Activated CD4-positive, alpha-beta T cell treated with anti-CD3 and anti-CD28 coated beads, Interleukin-10, Interleukin-2, amounts not matched to agents 100 ng/mL and 50 ng/mL, durations not matched to agents 16 hours and 8 hours (primary cell): ENCODE measurements at regions not wholly inside any gene's neighbourhood (a gene's known extent, or its start where the extent isn't known, plus 50 kb on each side); places are given as distances from the start of the nearest gene placed in this dataset.

Experiments
- DNase-seq: peaks from one replicate; pipeline ENCODE4 v3.0.0-alpha.2; 2020

DNA sequence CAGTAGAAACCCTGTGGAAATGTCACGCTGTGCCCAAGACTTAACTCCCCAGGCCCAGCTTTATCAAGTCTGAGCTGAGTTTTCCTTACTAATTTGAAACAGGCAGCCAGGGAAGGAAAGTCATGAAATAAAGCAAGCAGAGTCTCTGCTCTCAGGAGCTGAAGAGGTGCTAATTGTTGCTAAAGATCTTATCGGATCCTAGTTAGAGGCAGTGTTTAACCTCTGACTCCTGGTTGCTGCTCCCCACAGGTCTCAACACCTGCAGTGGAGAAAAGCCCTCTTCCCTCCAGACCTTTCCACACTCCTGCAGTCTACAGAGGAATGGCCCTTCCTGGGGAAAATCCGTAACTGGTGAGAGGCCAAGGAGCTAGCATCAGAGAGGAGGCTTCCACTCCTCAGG is 628.2 kb downstream of the NTRK3 start:
- DNase-seq = no peak

DNA sequence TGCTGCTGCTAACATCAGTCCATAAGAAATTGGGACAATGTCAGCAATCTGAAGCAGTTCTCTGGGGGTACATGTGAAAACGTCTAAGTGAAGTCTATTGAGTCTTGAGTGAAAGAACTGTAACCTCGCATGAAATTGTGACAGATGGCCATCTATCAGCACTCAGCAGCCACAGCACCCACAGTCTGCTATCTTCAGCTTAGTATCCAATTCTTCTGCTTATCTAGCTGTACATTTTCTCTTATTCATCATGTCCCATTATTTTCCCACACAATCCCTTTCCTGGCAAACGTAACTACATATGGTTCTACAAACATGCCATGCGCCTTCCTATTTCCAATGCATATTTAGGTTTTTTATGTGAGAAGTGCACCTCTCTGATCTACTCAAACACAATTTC is 629.7 kb downstream of the NTRK3 start:
- no peak for DNase-seq

DNA sequence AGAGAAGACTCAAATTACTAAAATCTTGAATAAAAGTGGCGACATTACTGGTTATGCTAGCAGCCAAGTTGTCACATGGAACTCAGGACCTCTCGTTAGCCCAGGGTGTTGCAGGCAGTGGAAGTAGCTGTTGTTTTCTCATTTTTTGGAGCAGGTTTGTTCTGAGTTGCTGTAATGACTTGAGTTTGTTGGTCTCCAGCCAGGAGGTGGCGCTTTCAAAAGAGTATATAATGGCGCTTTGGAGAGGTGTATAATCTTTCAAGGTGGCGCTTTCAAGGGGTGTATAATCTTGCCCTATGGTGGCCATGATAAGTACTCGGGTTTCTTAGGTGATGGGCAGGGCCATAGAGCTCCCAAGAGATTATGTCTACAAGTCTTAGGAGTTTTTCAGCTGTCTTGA is 632.7 kb downstream of the NTRK3 start:
- peak; percentile 13 for DNase-seq

DNA sequence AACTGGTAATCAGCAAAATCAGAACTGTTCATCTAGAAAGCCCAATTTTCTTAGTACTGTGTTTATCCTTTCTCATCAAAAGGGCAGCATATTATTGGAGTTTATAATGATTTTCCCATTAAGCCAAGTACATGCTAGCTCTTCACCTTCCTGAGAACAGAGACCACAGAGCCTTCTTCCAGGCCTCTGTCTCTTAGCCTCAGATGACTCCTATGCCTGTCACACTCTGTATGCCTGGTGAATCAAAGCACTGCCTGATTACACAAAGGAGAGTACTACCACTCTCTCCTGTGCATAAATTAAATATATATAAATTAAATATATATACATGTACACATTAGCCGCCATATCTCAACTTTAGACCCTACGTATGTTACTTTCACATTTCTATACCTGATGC is 636.1 kb downstream of the NTRK3 start:
- DNase-seq = no peak

DNA sequence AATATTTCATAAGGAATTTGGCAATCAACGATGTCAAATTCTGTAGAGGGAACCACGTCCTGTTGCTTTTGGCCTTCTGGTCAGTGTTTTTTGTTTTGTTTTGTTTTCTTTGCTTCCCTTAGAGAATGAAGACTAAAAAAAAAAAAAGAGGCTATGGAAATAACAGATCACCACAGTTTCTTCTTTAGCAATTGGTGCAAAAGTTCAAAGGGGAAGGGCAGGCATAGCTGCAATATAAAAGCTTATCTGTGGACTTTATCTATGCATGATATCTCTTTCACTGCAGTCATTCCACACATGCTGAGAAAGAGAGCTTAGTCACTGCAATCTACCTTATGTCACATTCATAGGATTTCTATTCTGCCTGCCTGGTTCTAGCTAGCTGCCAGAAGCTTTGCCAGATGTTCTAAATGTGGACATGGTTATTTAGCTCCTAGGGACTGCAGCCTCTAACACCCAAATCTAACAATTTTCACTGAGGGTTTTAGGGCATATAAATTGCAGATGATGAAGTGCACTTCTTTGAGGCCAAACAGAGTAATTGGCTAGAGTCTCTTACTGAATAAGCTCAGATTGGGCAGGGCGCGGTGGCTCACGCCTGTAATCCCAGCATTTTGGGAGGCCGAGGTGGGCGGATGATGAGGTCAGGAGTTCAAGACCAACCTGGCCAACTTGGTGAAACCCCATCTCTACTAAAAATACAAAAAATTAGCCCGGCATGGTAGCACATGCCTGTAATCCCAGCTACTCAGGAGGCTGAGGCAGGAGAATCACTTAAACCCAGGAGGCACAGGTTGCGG is 637.2 kb downstream of the NTRK3 start:
- DNase-seq = no peak

DNA sequence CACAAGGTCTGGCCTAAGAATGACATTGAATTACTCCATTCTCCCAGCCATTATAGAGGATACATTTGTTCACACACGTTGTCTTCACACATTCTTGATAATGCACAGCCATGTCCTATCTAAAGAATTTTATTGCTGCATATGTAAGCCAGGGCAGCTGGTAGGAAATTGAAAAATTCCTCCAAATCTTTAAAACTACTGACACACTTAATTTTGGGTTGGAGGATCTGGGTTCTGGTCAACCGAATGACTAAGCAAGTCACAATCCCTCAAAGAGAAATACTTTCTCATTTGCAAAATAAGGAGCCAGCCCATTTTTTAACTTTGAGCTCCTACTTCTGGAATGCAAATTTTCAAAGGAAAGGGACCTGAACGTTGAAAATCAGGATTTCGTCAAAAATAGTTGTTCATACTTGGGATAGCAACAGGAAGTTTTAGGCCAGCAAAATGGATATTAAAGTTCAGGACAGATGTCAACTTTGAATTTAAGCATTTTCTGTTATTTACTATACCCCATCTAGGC is 638.3 kb downstream of the NTRK3 start:
- no peak for DNase-seq

DNA sequence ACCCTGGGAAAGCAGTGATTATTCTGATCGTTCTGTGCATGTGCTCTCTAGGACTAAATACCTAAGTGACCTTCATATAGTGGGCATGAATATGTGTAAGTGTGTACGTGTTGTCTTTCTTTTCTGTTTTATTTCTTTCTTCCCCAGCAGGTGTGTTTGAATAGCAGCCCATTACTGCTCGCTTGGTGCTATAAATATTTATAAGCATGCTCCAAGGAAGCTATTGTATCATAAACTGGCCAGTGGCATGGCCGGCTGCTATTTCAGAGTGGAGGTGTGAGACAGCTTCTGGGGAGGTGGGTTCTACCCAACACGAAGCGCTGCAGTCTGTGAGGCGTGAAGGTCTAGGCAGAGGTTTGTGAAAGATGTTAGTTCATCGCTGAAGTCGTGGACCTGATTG is 641.8 kb downstream of the NTRK3 start:
- DNase-seq = no peak

DNA sequence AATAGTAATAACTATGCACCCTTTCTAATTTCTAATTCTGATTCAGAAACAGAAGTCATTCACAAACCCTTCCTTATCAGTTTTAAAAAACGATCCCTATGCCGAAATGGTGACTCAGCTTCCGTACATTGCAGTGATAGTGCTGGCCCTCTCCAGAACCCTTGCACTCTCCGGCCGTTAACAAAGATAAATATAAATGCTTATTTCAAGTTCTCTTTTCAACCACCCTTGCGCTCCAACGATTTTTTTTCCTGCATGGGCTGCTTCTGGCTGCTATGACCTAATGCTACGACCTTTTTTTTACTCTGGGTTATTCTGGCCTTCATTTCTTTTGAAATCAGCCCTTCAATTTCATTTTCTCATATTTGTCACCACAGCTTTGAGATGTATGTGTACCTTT is 646.2 kb downstream of the NTRK3 start:
- DNase-seq = no peak

DNA sequence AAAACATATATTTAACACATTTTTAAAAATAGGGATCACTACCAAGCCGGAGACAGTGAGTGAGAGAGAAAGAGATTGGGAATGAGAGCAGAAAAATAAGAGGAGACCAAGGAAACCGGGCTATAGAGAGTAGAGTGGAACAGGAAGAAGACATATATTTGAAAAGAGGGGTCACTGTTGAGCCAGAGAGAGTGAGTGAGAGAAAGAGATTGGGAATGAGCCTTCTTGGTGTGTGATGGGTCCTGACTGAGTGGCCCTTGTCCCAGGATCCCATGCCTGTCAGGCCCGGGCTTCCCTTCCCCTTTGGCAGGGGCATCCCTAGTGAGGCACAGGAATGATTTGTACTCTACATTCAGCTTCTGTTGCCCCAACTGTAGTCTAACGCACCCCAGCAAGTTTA is 646.6 kb downstream of the NTRK3 start:
- DNase-seq = no peak

DNA sequence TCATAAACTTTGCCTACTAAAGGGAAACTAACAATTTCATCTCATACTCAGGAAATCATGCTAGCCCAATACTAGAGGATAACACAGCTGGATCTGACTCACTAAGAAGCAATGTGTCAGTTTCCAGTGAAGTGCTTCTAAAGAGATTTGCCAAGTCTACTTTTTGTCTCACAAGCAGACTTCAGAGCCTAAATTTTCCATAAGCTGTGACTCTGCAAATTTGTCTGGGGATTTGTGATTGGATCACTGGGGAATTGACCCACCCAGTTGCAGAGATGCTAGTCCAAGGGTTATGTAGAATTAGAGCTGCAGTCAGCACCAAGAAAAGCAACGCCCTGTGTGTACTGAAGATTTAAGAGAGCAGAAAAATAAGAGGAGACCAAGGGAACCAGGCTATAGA is 647.1 kb downstream of the NTRK3 start:
- no peak for DNase-seq

DNA sequence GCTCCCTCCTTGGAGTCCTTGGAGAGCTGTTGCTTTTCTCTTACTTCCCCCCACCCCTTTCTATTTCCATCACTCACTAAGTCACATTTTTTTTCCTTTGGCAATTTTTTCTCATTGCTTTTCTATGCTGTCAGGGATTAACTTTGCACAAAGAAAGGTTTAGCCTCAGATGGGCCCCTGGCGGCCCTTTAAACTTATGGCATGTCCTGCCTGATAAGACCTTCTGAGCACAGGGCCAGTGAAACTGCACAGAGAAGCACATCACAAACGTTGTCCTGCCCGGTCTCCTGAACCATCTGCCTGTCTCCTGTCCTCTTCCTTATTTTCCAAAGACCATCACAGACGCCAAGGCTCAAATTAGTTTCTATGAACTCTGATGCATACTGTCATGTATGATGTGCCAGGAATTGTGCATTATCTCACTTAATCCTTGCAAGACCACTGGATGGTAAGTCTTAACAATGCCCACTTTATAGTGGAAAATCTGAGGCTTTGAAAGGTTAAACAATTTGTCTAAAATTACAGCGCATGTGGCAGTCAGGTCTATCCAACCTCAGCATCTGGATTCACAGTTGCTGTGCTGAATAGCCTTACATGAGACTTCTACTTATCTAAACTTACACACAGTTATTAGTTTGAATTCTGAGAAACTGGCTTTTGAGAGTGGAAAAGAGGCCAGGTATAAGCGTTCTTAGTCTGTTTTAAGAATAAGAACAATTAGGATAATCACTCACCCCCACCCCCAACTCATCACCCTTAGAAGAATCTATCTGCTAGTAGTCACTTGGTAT is 648.1 kb downstream of the NTRK3 start:
- DNase-seq = no peak

DNA sequence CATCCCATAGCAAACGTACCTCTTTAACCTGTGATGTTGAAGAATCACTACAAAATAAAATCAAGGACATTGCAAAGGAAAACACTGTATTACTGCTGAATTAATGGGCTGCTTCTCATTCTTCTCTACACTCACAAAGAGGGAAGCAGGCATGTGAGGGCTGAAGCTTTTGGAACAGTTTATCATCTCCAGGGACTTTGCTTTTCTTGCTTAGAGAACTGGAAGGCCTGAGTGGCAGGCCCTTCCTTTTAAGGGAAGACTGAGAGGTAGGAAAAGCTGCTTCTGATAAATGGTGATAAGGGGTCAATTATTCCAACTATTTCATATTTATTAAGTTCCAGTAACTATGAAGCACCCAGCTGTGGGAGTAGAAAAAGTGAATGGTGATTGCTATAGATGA is 649.6 kb downstream of the NTRK3 start:
- no peak for DNase-seq

DNA sequence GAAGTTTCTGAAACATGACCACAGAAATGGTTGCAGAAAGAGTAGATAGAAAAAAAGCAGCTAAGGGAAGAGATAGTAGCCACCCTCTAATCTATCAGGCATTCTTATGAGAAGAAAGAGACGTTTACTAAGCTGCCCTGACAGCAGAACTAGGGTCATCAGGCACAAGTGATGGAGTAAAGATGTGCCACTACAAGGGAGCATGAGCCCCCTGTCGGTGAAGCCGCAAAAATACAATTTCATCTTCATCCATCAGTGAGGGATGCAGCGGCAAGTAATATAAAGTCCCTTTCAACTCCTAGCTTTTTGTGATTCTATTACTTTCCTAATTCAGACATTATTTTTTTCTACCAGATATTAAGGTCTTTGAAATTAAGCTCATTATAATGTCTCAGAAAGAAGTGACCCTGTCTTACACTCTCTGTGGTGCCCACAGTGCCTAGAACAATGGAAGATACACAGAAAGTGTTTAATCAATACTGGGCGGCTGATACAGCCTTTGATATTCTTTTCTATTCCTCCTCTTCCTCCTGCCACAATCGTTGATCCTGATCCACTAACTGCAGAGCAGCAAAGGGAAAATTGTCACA is 651.6 kb downstream of the NTRK3 start:
- DNase-seq = peak; percentile 19

DNA sequence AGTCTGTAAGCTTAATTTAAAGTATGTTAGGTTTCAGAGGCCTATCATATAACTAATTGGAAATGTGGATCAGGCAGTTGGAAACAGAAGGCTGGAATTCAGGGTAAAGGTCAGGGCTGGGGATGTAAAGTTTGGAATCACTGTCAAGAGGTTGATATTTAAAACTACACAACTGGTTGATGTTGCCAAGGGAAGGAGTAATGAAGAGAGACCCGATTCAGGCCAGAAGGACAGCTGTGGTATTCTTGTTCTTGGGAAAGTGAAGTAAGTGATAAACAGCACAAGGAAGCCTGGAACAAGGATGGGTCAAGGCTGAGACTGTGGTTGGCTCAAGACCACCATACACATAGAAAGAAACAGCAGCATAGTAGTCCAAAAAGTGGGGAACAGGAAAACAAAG is 654.2 kb downstream of the NTRK3 start:
- DNase-seq = no peak

DNA sequence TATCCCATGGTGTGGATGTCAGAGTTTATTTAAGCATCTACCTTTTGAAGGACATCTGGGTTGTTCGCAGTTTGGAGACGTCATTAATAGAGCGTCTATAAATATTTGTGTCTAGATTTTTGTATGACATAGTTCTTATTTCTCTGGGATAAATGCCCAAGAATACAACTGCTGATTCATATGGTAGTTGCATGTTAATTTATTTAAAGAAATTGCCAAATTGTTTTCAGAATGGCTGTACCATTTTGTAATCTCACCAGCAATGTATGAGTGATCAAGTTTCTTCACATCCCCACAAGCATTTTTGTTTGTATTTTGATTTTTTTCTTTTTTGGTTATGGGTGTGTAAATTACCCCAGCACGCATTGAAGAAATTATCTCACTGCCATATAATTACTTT is 656.9 kb downstream of the NTRK3 start:
- no peak for DNase-seq

DNA sequence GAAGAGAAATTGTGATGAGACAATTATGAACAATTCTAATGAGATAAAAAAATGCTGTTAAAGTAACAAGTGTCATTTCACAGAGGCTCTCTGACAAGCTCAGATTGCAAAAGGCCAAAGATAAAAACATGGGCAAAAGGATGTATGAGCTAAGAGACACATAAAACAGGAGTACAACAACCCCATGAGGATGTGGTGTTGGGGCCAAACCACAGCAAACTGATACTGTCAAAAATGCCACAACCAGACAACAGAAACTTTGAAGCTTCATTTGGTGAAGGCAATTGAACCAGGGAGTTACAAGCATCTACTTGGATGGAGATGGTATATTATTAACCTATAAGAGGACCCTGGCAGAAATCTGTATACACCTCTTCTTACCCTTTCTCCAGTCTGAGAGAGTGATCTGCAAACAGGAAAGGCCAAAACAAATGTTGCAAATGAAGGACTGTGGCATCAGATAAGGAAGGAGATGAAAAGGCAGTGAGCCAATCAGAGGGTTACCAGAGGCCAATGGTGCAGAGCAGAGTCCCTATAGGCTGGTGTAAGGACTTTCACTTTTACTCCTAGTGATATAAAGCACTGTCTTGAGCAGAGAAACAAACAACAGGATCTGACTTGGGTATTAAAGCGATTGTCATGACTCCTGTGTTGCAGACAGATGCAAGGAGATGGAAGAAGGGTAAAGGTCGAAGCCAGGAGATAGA is 659.0 kb downstream of the NTRK3 start:
- DNase-seq = peak; percentile 48

DNA sequence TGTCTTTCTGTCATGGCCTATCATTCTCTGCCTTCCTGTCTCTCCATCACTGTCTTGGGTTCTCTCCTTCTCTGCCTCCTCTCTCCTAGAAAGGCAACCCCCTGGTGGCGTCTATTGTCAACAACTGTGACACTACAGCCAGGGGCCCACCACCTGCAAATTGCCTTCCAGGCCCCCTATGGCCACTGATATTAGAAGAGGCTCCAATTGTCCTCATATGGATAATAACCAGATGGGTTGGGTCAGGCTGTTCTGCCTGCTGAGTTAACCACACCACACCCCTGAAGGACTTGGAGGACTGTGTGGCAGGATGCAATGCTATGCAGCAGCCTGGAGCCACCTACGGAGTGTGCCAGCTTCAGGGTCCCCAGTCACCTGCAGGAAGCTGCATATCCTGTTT is 665.0 kb downstream of the NTRK3 start:
- no peak for DNase-seq

DNA sequence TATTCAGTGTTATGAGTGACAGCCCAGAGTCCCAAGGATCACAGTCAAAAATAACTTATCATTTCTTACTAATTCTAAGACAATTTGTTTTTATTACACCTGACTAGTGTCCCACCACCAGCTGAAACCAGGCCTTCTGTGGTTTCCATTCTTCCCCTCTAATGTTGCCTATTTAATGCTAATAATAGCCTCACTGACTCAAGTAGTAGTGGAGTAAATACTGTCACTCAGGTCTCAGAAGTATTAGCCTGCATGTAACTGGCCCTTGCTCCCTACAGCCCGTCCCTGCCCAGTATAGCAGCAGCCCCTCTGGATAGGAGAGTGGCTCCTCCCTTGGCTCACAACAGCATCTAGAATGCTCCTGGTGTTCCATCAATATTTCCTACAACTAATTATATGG is 665.5 kb downstream of the NTRK3 start:
- DNase-seq = no peak

DNA sequence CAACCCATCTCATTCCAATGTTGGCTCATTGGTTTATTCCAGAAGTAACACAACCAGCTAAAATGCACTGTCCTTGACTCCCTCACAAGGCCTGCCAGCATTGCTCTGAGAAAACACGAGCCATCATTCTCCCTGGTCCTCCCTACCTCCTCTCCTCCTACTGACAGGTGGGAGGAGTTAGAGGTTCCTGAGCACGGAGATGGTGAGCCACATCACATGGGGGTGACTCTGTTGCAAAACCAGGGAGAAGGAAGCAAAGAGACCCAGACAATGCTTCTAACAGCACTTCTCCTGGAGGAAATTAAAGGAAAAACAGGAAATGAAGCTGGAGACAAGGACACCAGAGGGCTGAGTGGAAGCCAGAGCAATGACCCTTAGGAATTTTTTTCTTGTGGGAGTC is 667.4 kb downstream of the NTRK3 start:
- DNase-seq = no peak

DNA sequence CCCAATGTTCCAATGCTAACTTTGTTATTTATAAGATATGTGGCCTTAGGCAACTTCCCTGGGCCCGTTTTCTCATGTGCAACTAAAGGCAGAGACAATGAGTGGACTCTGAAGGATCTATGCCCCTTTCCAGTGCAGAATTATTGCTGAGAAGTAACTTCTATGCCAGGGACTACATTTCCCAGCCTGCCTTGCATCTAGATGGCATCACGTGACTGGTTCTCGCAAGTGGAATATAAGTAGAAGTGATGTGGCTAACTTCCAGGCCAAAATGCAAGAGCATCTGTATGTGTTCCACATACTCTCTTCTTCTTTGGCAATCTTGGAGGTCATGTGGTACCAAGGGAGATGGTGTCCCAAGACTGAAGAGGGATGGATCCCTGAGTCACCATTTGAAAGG is 674.4 kb downstream of the NTRK3 start:
- DNase-seq = no peak

DNA sequence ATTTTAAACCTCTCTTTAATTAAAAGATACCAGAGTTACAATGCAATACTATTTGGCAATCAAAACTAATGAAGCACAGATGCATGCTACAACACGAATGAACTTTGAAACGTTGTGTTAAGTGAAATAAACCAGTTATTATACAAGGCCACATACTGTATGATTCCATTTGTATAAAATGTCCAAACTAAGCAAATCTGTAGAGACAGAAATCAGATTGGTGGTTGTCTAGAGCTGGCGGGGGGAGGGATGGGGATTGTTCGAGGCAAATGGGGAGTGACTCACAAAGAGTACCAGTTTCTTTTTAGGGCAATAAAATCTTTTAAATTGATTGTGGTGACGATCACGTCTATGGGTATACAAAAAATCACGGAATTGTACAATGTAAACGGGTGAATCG is 677.0 kb downstream of the NTRK3 start:
- DNase-seq = no peak

DNA sequence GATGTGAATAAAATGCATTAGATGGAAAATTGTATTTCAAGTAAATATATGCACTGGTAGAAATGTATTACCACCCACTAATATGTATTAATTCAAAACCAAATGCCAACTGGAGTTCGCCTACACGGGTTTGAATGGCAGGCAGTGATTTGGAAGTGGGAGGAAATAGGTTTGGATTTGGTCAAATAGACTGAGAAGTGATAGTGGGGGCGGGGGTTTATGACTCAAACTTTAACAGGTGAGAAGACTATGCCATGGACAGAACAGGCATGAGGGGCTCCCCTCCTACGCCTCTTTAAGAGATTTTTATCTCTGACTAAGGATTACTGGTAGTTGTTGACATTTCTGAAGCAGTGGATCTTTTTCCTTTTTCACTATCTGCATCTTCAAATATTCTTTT is 677.8 kb downstream of the NTRK3 start:
- no peak for DNase-seq

DNA sequence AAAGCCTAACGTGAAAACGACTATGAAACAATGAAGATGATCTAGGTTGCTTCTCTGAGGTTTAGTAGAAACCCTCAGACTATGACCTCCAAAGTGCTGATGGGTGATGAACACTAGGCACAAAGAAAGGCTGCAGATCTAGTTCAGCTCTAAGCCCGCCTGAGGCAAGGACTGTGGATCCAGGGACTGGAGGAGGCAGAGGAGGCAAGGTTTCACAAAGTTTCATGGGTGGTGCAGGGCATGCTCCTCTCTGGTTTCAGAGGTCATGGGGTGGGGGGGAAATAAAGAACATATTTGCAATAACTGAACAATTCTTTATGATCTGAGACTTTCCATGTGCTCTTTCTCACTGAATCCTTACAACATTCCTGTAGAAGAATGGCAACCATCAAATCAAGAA is 679.2 kb downstream of the NTRK3 start:
- no peak for DNase-seq
